H9 (cell line): ENCODE measurements at regions not wholly inside any gene's neighbourhood (a gene's known extent, or its start where the extent isn't known, plus 50 kb on each side); places are given as distances from the start of the nearest gene placed in this dataset.

ENCODE experiments used
- DNase-seq: peaks from one replicate; pipeline ENCODE4 v3.0.0-alpha.2; 2017
- H2AFZ ChIP-seq: one replicate; pipeline ENCODE4 v1.6.1; 2013; ENCODE audit warnings: mild to moderate bottlenecking, low read length, control low read depth, moderate library complexity
- H2AK5ac ChIP-seq: 2 replicates; pipeline ENCODE4 v1.6.1; 2013; ENCODE audit warnings: low read length, control low read depth, mixed read lengths; ENCODE audit not compliant: insufficient read length
- H2BK120ac ChIP-seq: one replicate; pipeline ENCODE4 v1.6.1; 2013; ENCODE audit warnings: low read depth, mild to moderate bottlenecking, low read length, control low read depth, inconsistent platforms; ENCODE audit not compliant: poor library complexity, severe bottlenecking
- H2BK12ac ChIP-seq: 2 replicates; pipeline ENCODE4 v1.6.1; 2013; ENCODE audit warnings: low read length, control low read depth, mixed read lengths, low read depth; ENCODE audit not compliant: insufficient read length
- H2BK15ac ChIP-seq: 2 replicates; pipeline ENCODE4 v1.6.1; 2013; ENCODE audit warnings: low read depth, low read length, control low read depth
- H2BK20ac ChIP-seq: one replicate; pipeline ENCODE4 v1.6.1; 2013; ENCODE audit warnings: low read depth, mild to moderate bottlenecking, low read length, control low read depth, inconsistent platforms; ENCODE audit not compliant: poor library complexity, severe bottlenecking
- H2BK5ac ChIP-seq: 2 replicates; pipeline ENCODE4 v1.6.1; 2013; ENCODE audit warnings: low read length, control low read depth, mixed read lengths; ENCODE audit not compliant: insufficient read length
- H3K14ac ChIP-seq: 2 replicates; pipeline ENCODE4 v1.6.1; 2013; ENCODE audit warnings: low read length, control low read depth; ENCODE audit not compliant: insufficient read depth
- H3K18ac ChIP-seq: 2 replicates; pipeline ENCODE4 v1.6.1; 2013; ENCODE audit warnings: low read depth, mild to moderate bottlenecking, mixed read lengths, low read length, control low read depth; ENCODE audit not compliant: insufficient read length
- H3K23ac ChIP-seq: 2 replicates; pipeline ENCODE4 v1.6.1; 2013; ENCODE audit warnings: low read length, control low read depth, mixed read lengths, low read depth; ENCODE audit not compliant: insufficient read length
- H3K23me2 ChIP-seq: 2 replicates; pipeline ENCODE4 v1.6.1; 2013; ENCODE audit warnings: low read depth, mild to moderate bottlenecking, mixed read lengths, low read length, control low read depth; ENCODE audit not compliant: insufficient read length, poor library complexity, severe bottlenecking
- H3K27ac ChIP-seq: 2 replicates; pipeline ENCODE4 v1.5.1; 2013; ENCODE audit warnings: low read length, control low read depth, mixed read lengths, low read depth; ENCODE audit not compliant: insufficient read length
- H3K27me3 ChIP-seq: 2 replicates; pipeline ENCODE4 v1.6.1; 2013; ENCODE audit warnings: low read length, control low read depth, inconsistent platforms; ENCODE audit not compliant: insufficient read depth
- H3K4ac ChIP-seq: 2 replicates; pipeline ENCODE4 v1.6.1; 2013; ENCODE audit warnings: low read depth, mild to moderate bottlenecking, control low read depth, inconsistent platforms, low read length, moderate library complexity
- H3K4me1 ChIP-seq: 2 replicates; pipeline ENCODE4 v1.6.1; 2013; ENCODE audit warnings: low read length, control low read depth, inconsistent platforms; ENCODE audit not compliant: insufficient read depth
- H3K4me2 ChIP-seq: 2 replicates; pipeline ENCODE4 v1.6.1; 2013; ENCODE audit warnings: low read length, control low read depth, mixed read lengths; ENCODE audit not compliant: insufficient read length, insufficient read depth
- H3K56ac ChIP-seq: 2 replicates; pipeline ENCODE4 v1.6.1; 2013; ENCODE audit warnings: low read depth, mild to moderate bottlenecking, mixed read lengths, low read length, control low read depth; ENCODE audit not compliant: insufficient read length
- H3K79me1 ChIP-seq: 2 replicates; pipeline ENCODE4 v1.6.1; 2013; ENCODE audit warnings: low read depth, mild to moderate bottlenecking, moderate library complexity, low read length, control low read depth, inconsistent platforms; ENCODE audit not compliant: insufficient read depth, poor library complexity, severe bottlenecking
- H3K79me2 ChIP-seq: 2 replicates; pipeline ENCODE4 v1.6.1; 2013; ENCODE audit warnings: low read length, control low read depth, inconsistent platforms; ENCODE audit not compliant: insufficient read depth
- H3K9ac ChIP-seq: 2 replicates; pipeline ENCODE4 v1.6.1; 2013; ENCODE audit warnings: low read length, control low read depth, mixed read lengths; ENCODE audit not compliant: insufficient read length; ENCODE audit errors: extremely low read depth
- H3K9me3 ChIP-seq: one replicate; pipeline ENCODE4 v1.6.1; 2013; ENCODE audit warnings: low read depth, low read length, inconsistent platforms; ENCODE audit not compliant: control insufficient read depth
- H3T11ph ChIP-seq: one replicate; pipeline ENCODE4 v1.6.1; 2013; ENCODE audit warnings: mild to moderate bottlenecking, low read length, control low read depth, inconsistent platforms
- H4K20me1 ChIP-seq: one replicate; pipeline ENCODE4 v1.6.1; 2013; ENCODE audit not compliant: control insufficient read depth, insufficient read length, insufficient read depth
- H4K5ac ChIP-seq: 2 replicates; pipeline ENCODE4 v1.6.1; 2013; ENCODE audit warnings: low read depth, mild to moderate bottlenecking, mixed read lengths, low read length, control low read depth; ENCODE audit not compliant: insufficient read length
- H4K8ac ChIP-seq: replicated peaks from 2 replicates; pipeline ENCODE4 v1.6.1; 2013; ENCODE audit warnings: low read length, control low read depth, mixed read lengths, low read depth; ENCODE audit not compliant: insufficient read length
- H4K91ac ChIP-seq: 2 replicates; pipeline ENCODE4 v1.6.1; 2013; ENCODE audit warnings: low read depth, mild to moderate bottlenecking, moderate library complexity, mixed read lengths, low read length, control low read depth; ENCODE audit not compliant: insufficient read length
- H3K27ac Mint-ChIP-seq, 3 experiments: 2 replicates in 2 of 3; 3 replicates in 1 of 3; pipeline ENCODE4 v1.8.0; 2020 to 2021; ENCODE audit warnings: mixed read lengths in 3 of 3, mild to moderate bottlenecking in 1 of 3, moderate library complexity in 1 of 3
- H3K27me3 Mint-ChIP-seq: 2 replicates; pipeline ENCODE4 v1.8.0; 2021; ENCODE audit warnings: low read depth, mild to moderate bottlenecking, moderate library complexity, mixed read lengths
- H3K36me3 Mint-ChIP-seq, 3 experiments: 2 replicates in 2 of 3; 3 replicates in 1 of 3; pipeline ENCODE4 v1.8.0; 2020 to 2021; ENCODE audit warnings: low read depth in 3 of 3, mixed read lengths in 3 of 3; ENCODE audit not compliant: insufficient read depth in 1 of 3
- H3K4me1 Mint-ChIP-seq, 2 experiments: 2 replicates each; pipeline ENCODE4 v1.8.0; 2020; ENCODE audit warnings: mixed read lengths in 2 of 2
- H3K4me3 Mint-ChIP-seq, 2 experiments: 2 replicates in 1 of 2; 3 replicates in 1 of 2; pipeline ENCODE4 v1.8.0; 2020 to 2021; ENCODE audit warnings: mild to moderate bottlenecking in 2 of 2, mixed read lengths in 2 of 2, moderate library complexity in 1 of 2
- H3K9me3 Mint-ChIP-seq, 2 experiments: 2 replicates in 1 of 2; 3 replicates in 1 of 2; pipeline ENCODE4 v1.8.0; 2020; ENCODE audit warnings: mild to moderate bottlenecking in 2 of 2, mixed read lengths in 2 of 2, moderate library complexity in 1 of 2
- CTCF ChIP-seq: fragments of 200-600 bp; sonication (generic); conservative IDR thresholded peaks from 3 replicates; pipeline ENCODE4 v1.8.0; 2021; ENCODE audit warnings: antibody characterized with exemption, mild to moderate bottlenecking
- WGBS: extraction: QIAGEN DNeasy Blood & Tissue Kit; methylation state at CpG from one replicate; pipeline ENCODE4 v1.1.7; 2013; ENCODE audit warnings: missing lambda C conversion rate, low lambda C conversion rate, mixed read lengths; ENCODE audit not compliant: insufficient read length; ENCODE audit errors: extremely low coverage; 5-methylcytosine and 5-hydroxymethylcytosine counted together

GRCh38 chr14:34134484-34134883, 183.6 kb upstream of the EGLN3 start:
- H3K27me3 ChIP-seq = no peaks in the 10 kb centered on the region
- no peak overlapping the region for H2AFZ ChIP-seq
- peaks cover 5% of the 10 kb centered on the region for H3K27me3 Mint-ChIP-seq
- no peak overlapping the region for H2BK15ac ChIP-seq
- no peak for DNase-seq
- no peak overlapping the region for H3K4me2 ChIP-seq
- H2BK5ac ChIP-seq = no peak overlapping the region
- no peak overlapping the region for H3K9ac ChIP-seq
- no peak overlapping the region for H2BK120ac ChIP-seq
- no peak overlapping the region for H3K14ac ChIP-seq
- no peaks in the 10 kb centered on the region for H3K36me3 Mint-ChIP-seq
- no peak overlapping the region for H4K91ac ChIP-seq
- no peak overlapping the region for H2BK12ac ChIP-seq
- H3K4me1 Mint-ChIP-seq = peaks cover 7 to 10% of the 10 kb centered on the region in 2 experiments
- no peak overlapping the region for H3K18ac ChIP-seq
- H4K20me1 ChIP-seq = no peaks in the 10 kb centered on the region
- H4K8ac ChIP-seq = no peak overlapping the region
- no peak overlapping the region for H2AK5ac ChIP-seq
- no peaks in the 10 kb centered on the region for H3K4me1 ChIP-seq
- H3K27ac ChIP-seq = no peak overlapping the region
- no peaks in the 10 kb centered on the region for H3K23me2 ChIP-seq
- no peak overlapping the region for H3K4ac ChIP-seq
- no peak overlapping the region for H2BK20ac ChIP-seq
- H3K23ac ChIP-seq = no peak overlapping the region
- H3K79me1 ChIP-seq = no peaks in the 10 kb centered on the region
- no peak overlapping the region for H4K5ac ChIP-seq
- no peak overlapping the region for H3T11ph ChIP-seq
- WGBS = no CpG with 5 or more reads among the region's 3 CpGs
- H3K9me3 ChIP-seq = no peaks in the 10 kb centered on the region
- H3K9me3 Mint-ChIP-seq = no peaks in the 10 kb centered on the region; a peak in 2 of 5 replicates
- H3K56ac ChIP-seq = no peak overlapping the region
- H3K27ac Mint-ChIP-seq = no peak overlapping the region
- no peak for TF ChIP-seq CTCF
- no peak overlapping the region for H3K4me3 Mint-ChIP-seq
- H3K79me2 ChIP-seq = no peaks in the 10 kb centered on the region
